ENCODE measurements at regions not wholly inside any gene's neighbourhood (a gene's known extent, or its start where the extent isn't known, plus 50 kb on each side); places are given as distances from the start of the nearest gene placed in this dataset.

DNA sequence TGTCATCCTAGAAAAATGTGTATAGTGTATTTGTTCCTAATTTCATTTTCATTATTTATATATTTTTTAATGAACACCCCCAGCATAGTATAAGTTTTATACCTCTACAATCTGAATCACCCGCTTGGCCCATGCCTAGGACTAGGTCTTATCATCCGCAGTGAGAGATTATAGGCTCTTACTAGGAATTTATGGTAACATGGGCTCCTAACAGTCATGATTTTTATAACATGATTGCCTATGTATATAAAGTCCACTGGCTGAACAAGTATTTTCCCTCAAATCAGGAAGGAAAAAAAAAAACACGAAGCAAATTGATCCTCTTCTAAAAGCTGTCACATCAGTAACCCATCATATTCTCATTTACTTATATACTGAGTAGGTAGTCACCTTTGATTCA, 666.1 kb upstream of the NRXN1 start:
- no peaks in the 10 kb centered on the region for H3K9me3 ChIP-seq (replicated peaks; ENCODE audit: control insufficient read depth, insufficient read depth, low read length)
- no peak for TF ChIP-seq PML (IDR thresholded peaks at IDR 0.05; ENCODE audit: low read length)
- no peak for TF ChIP-seq RAD21 (IDR thresholded peaks at IDR 0.05; ENCODE audit: insufficient read depth, low read depth, low read length)
- TF ChIP-seq, protein P1, sequence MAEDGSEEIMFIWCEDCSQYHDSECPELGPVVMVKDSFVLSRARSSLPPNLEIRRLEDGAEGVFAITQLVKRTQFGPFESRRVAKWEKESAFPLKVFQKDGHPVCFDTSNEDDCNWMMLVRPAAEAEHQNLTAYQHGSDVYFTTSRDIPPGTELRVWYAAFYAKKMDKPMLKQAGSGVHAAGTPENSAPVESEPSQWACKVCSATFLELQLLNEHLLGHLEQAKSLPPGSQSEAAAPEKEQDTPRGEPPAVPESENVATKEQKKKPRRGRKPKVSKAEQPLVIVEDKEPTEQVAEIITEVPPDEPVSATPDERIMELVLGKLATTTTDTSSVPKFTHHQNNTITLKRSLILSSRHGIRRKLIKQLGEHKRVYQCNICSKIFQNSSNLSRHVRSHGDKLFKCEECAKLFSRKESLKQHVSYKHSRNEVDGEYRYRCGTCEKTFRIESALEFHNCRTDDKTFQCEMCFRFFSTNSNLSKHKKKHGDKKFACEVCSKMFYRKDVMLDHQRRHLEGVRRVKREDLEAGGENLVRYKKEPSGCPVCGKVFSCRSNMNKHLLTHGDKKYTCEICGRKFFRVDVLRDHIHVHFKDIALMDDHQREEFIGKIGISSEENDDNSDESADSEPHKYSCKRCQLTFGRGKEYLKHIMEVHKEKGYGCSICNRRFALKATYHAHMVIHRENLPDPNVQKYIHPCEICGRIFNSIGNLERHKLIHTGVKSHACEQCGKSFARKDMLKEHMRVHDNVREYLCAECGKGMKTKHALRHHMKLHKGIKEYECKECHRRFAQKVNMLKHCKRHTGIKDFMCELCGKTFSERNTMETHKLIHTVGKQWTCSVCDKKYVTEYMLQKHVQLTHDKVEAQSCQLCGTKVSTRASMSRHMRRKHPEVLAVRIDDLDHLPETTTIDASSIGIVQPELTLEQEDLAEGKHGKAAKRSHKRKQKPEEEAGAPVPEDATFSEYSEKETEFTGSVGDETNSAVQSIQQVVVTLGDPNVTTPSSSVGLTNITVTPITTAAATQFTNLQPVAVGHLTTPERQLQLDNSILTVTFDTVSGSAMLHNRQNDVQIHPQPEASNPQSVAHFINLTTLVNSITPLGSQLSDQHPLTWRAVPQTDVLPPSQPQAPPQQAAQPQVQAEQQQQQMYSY (CRISPR knock-in tag; IDR thresholded peaks at IDR 0.05): no peak
- H3K36me3 ChIP-seq (ENCODE audit: control insufficient read depth in 2 of 2, insufficient read depth in 2 of 2, low read length in 1 of 2): no peaks in the 10 kb centered on the region
- ChIA-PET CTCF (no interaction called here), RAD21 (ENCODE audit: unreplicated experiment) (no interaction called here), POLR2A (no interaction called here), SMC1A (ENCODE audit: uncharacterized antibody, unreplicated experiment) (interaction anchor here (0.6 kb wide), 2 partner anchors 387 to 797 kb away, joined by 3 to 4 read pairs; no protein-coding TSS in a partner anchor)
- H2AFZ ChIP-seq (ENCODE audit: control insufficient read depth, low read depth, low read length): no peak overlapping the region
- H3K4me1 ChIP-seq (ENCODE audit: control insufficient read depth, insufficient read depth, low read length): no peaks in the 10 kb centered on the region
- in situ Hi-C loops (cut with MboI) (no loop called here), intact Hi-C loops (cut with micrococcal nuclease; ENCODE audit: unreplicated experiment) (no loop called here)
- no peak overlapping the region for H3K27ac ChIP-seq (ENCODE audit: control insufficient read depth, insufficient read depth)
- H3K4me3 ChIP-seq: no peak overlapping the region
- H3K9ac ChIP-seq (ENCODE audit: control insufficient read depth, insufficient read depth, low read length): no peak overlapping the region
- H3K79me2 ChIP-seq (ENCODE audit: control insufficient read depth, insufficient read depth, low read length): no peaks in the 10 kb centered on the region
- BruUV-seq (replicated peaks): no TSS peak
- ATAC-seq (no peak), DNase-seq (ENCODE audit: low read depth, low spot score) (no peak), FAIRE-seq (no peak)
- no peak overlapping the region for H3K4me2 ChIP-seq (ENCODE audit: control insufficient read depth, insufficient read depth)
- 18% methylated on average over 3 of the region's 3 CpGs for WGBS (ENCODE audit: insufficient coverage, insufficient replicate concordance, low lambda C conversion rate, missing lambda C conversion rate)
- no peaks in the 10 kb centered on the region for H3K27me3 ChIP-seq (replicated peaks in 1 of 2; ENCODE audit: control insufficient read depth in 2 of 2, insufficient read depth in 2 of 2, low read length in 1 of 2)
- H4K20me1 ChIP-seq (ENCODE audit: control insufficient read depth, insufficient read depth): no peaks in the 10 kb centered on the region

DNA sequence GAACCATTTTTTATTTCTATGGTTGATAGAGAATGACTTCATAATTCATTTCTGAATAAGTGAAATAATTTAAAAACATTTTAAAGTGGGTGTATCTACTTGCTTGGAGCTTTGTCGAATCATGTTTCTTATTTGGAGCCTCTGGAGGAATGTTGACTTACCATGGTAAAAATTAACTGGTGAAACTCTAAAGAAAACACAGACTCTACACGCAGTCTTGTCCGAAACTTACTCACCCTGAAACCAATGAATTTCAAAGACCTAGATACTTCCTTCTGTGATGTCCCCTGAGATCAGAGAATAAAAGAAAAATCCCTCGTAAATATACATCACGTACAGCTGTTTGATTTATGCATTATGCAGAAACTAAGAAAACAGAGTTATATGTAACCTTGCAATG, 665.2 kb upstream of the NRXN1 start:
- WGBS (ENCODE audit: insufficient coverage, insufficient replicate concordance, low lambda C conversion rate, missing lambda C conversion rate): 43% methylated on average over 5 of the region's 5 CpGs
- Histone ChIP-seq H3K9ac (ENCODE audit: control insufficient read depth, insufficient read depth, low read length) (no peak overlapping the region), H2AFZ (ENCODE audit: control insufficient read depth, low read depth, low read length) (no peak overlapping the region), H3K4me3 (no peak overlapping the region), H4K20me1 (ENCODE audit: control insufficient read depth, insufficient read depth) (no peaks in the 10 kb centered on the region), H3K36me3 (ENCODE audit: control insufficient read depth in 2 of 2, insufficient read depth in 2 of 2, low read length in 1 of 2) (no peaks in the 10 kb centered on the region), H3K27ac (ENCODE audit: control insufficient read depth, insufficient read depth) (no peak overlapping the region), H3K4me2 (ENCODE audit: control insufficient read depth, insufficient read depth) (no peak overlapping the region), H3K9me3 (replicated peaks; ENCODE audit: control insufficient read depth, insufficient read depth, low read length) (no peaks in the 10 kb centered on the region), H3K27me3 (replicated peaks in 1 of 2; ENCODE audit: control insufficient read depth in 2 of 2, insufficient read depth in 2 of 2, low read length in 1 of 2) (no peaks in the 10 kb centered on the region), H3K4me1 (ENCODE audit: control insufficient read depth, insufficient read depth, low read length) (no peaks in the 10 kb centered on the region), H3K79me2 (ENCODE audit: control insufficient read depth, insufficient read depth, low read length) (no peaks in the 10 kb centered on the region)
- ATAC-seq (peak; percentile 74), DNase-seq (ENCODE audit: low read depth, low spot score) (no peak), FAIRE-seq (no peak)
- intact Hi-C loops (cut with micrococcal nuclease; ENCODE audit: unreplicated experiment): no loop called here
- no TSS peak for BruUV-seq (replicated peaks)
- no peak for TF ChIP-seq YBX1 (IDR thresholded peaks at IDR 0.05)
- no peak for TF ChIP-seq RBBP5 (conservative IDR thresholded peaks at IDR 0.05)
- TF ChIP-seq FOXM1 (IDR thresholded peaks at IDR 0.05; ENCODE audit: low read depth, low read length): no peak
- TF ChIP-seq MEF2B (IDR thresholded peaks at IDR 0.05; ENCODE audit: partially characterized antibody, poor library complexity, severe bottlenecking): peak; percentile 12
- SMC1A ChIA-PET (ENCODE audit: uncharacterized antibody, unreplicated experiment): interaction anchor here (0.6 kb wide), 1 partner anchor 388 kb away, joined by 4 read pairs; no protein-coding TSS in a partner anchor
- POLR2A ChIA-PET: no interaction called here
- RAD21 ChIA-PET (ENCODE audit: unreplicated experiment): interaction anchor here (0.6 kb wide), 1 partner anchor 46 kb away, joined by 3 read pairs; no protein-coding TSS in a partner anchor
- CTCF ChIA-PET: no interaction called here
- in situ Hi-C loops (cut with MboI): no loop called here
